ENCODE measurements at regions not wholly inside any gene's neighbourhood (a gene's known extent, or its start where the extent isn't known, plus 50 kb on each side); places are given as distances from the start of the nearest gene placed in this dataset.

- no peak overlapping the region for H3K4me3 ChIP-seq (replicated peaks in 1 of 2; ENCODE audit: low read depth in 1 of 2, low read length in 2 of 2)
- H3K4me2 ChIP-seq (ENCODE audit: low read length): no peak overlapping the region
- no peaks in the 10 kb centered on the region for H3K4me1 ChIP-seq (ENCODE audit: control insufficient read depth in 1 of 2, insufficient read depth in 2 of 2, low read length in 2 of 2)
- POLR2A ChIA-PET: no interaction called here
- intact Hi-C loops (cut with micrococcal nuclease): no loop called here
- no peaks in the 10 kb centered on the region for H3K9me2 ChIP-seq (ENCODE audit: insufficient read depth)
- H3K9ac ChIP-seq (ENCODE audit: low read length): no peak overlapping the region
- no peaks in the 10 kb centered on the region for H3K27me3 ChIP-seq (ENCODE audit: insufficient read depth, low read length)
- no peak for TF ChIP-seq RAD21 (IDR thresholded peaks at IDR 0.05; ENCODE audit: low read depth)
- TF ChIP-seq MAX (IDR thresholded peaks at IDR 0.05): no peak
- TF ChIP-seq ATF3 (IDR thresholded peaks at IDR 0.05): no peak
- TF ChIP-seq, protein P1, sequence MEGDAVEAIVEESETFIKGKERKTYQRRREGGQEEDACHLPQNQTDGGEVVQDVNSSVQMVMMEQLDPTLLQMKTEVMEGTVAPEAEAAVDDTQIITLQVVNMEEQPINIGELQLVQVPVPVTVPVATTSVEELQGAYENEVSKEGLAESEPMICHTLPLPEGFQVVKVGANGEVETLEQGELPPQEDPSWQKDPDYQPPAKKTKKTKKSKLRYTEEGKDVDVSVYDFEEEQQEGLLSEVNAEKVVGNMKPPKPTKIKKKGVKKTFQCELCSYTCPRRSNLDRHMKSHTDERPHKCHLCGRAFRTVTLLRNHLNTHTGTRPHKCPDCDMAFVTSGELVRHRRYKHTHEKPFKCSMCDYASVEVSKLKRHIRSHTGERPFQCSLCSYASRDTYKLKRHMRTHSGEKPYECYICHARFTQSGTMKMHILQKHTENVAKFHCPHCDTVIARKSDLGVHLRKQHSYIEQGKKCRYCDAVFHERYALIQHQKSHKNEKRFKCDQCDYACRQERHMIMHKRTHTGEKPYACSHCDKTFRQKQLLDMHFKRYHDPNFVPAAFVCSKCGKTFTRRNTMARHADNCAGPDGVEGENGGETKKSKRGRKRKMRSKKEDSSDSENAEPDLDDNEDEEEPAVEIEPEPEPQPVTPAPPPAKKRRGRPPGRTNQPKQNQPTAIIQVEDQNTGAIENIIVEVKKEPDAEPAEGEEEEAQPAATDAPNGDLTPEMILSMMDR (IDR thresholded peaks at IDR 0.05 in 2 of 3, conservative IDR thresholded peaks at IDR 0.05 in 1 of 3; ENCODE audit: borderline replicate concordance in 1 of 3, insufficient read depth in 1 of 3, low read depth in 2 of 3, low read length in 2 of 3): no peak
- TF ChIP-seq POLR2A (IDR thresholded peaks at IDR 0.05; ENCODE audit: borderline replicate concordance, extremely low read depth, insufficient read depth, insufficient read length): no peak
- no peak for TF ChIP-seq TCF7L2 (IDR thresholded peaks at IDR 0.05; ENCODE audit: borderline replicate concordance, extremely low read depth, insufficient read depth, insufficient read length)
- no peak for TF ChIP-seq POLR2AphosphoS5 (IDR thresholded peaks at IDR 0.05; ENCODE audit: low read depth, low read length)
- no peak for TF ChIP-seq FOSL1 (IDR thresholded peaks at IDR 0.05; ENCODE audit: low read depth)
- no peak for TF ChIP-seq JUND (IDR thresholded peaks at IDR 0.05)
- no peak for TF ChIP-seq EZH2 (IDR thresholded peaks at IDR 0.05)
- TF ChIP-seq EGR1 (IDR thresholded peaks at IDR 0.05; ENCODE audit: low read depth): no peak
- H3K27ac ChIP-seq (ENCODE audit: low read depth, low read length): no peak overlapping the region
- no TSS peak for BruUV-seq (replicated peaks)
- H4K20me1 ChIP-seq (ENCODE audit: insufficient read depth): no peaks in the 10 kb centered on the region
- DNase-seq (ENCODE audit: low read depth, low spot score) (no peak), ATAC-seq (no peak)
- no peak overlapping the region for H2AFZ ChIP-seq (ENCODE audit: low read depth, low read length, poor library complexity, severe bottlenecking)
- RAD21 ChIA-PET (ENCODE audit: low non-redundant PET in 1 of 2, low total read pairs in 2 of 2, uncharacterized antibody in 2 of 2, unreplicated experiment in 2 of 2): no interaction called here
- H3K36me3 ChIP-seq (ENCODE audit: control insufficient read depth in 1 of 2, insufficient read depth in 2 of 2, low read length in 2 of 2): no peaks in the 10 kb centered on the region
- H3K9me3 ChIP-seq (ENCODE audit: control insufficient read depth in 1 of 2, insufficient read depth in 1 of 2, low read depth in 1 of 2, low read length in 2 of 2): no peaks in the 10 kb centered on the region
- H3K79me2 ChIP-seq (ENCODE audit: insufficient read depth, low read length): no peaks in the 10 kb centered on the region
- CTCF ChIA-PET: no interaction called here
Observed at GRCh38 chr7:85802211-85802610, 615.4 kb upstream of the SEMA3D start.
